ENCODE measurements at regions not wholly inside any gene's neighbourhood (a gene's known extent, or its start where the extent isn't known, plus 50 kb on each side); places are given as distances from the start of the nearest gene placed in this dataset.

DNA sequence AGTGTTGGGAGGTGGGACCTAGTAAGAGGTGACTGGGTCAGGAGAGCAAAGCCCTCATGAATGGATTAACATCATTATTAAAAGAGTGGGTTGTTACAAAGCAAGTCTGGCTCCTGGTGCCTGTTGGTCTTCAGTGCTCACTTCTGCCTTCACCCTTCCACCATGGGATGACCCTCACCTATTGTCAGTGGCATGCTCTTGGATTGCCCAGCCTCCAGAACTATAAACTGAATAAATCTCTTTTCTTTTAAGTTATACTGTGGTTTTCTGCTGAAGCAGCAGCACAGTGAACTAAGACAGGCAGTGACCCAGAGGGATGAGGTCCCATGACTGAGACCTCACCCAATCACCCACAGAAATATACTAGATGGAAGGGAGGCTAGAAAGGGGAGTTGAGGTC is 57.5 kb upstream of the ATL2 start:
- TF ChIP-seq, protein P1, sequence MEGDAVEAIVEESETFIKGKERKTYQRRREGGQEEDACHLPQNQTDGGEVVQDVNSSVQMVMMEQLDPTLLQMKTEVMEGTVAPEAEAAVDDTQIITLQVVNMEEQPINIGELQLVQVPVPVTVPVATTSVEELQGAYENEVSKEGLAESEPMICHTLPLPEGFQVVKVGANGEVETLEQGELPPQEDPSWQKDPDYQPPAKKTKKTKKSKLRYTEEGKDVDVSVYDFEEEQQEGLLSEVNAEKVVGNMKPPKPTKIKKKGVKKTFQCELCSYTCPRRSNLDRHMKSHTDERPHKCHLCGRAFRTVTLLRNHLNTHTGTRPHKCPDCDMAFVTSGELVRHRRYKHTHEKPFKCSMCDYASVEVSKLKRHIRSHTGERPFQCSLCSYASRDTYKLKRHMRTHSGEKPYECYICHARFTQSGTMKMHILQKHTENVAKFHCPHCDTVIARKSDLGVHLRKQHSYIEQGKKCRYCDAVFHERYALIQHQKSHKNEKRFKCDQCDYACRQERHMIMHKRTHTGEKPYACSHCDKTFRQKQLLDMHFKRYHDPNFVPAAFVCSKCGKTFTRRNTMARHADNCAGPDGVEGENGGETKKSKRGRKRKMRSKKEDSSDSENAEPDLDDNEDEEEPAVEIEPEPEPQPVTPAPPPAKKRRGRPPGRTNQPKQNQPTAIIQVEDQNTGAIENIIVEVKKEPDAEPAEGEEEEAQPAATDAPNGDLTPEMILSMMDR (IDR thresholded peaks at IDR 0.05; ENCODE audit: insufficient read depth, low read length, poor library complexity, severe bottlenecking): no peak
- TF ChIP-seq EZH2phosphoT487 (conservative IDR thresholded peaks at IDR 0.05; ENCODE audit: low read length): no peak

Data from SU-DHL-6 (cell line).